ENCODE measurements at regions not wholly inside any gene's neighbourhood (a gene's known extent, or its start where the extent isn't known, plus 50 kb on each side); places are given as distances from the start of the nearest gene placed in this dataset.
"Not testable (repeated sequence)": the region's sequence is repeated elsewhere in the genome, so short reads cannot be mapped to it uniquely, and the experiment has no call there.

DNA sequence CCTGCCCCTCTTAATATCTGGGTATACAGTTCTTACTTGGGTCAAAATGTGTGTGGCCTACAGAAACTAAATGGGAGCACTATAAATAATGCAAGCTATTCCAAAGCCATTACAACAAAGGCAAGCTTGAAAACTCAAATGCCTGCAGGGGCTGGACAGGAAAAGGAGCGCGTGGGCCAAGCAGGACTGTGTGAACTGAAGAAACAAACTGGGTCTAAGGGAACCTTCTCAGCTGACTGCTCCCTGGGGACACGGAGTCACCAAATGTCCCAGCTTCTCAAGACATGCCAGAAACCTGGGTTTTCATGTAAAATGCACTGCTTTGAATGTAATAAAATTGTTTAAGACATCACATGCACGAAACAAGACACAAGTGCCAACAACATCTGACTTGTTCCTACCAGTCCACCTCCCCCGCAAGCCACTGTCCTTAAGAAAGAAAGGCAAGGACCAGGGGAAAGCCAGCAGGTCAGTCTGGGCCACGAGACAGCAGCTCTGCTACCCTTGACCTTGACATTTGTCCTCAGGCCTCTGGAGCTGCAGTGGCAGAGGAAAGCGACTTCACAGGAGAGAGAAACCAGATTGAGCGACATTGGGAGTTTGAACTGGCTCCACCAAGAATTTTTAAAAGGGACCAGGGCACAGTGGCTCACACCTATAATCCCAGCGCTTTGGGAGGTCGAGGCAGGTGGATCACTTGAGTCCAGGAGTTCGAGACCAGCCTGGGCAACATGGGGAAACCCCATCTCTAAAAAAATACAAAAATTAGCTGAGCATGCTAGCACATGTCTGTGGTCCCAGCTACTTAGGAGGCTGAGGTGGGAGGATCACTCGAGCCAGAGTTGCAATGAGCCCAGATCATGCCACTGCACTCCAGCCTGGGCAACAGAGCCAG lies 89.7 kb upstream of the SH3BP4 start:
- WGBS (ENCODE audit: insufficient coverage, insufficient replicate concordance, low lambda C conversion rate, missing lambda C conversion rate), result 26% methylated on average over 12 of the region's 12 CpGs
- CTCF ChIA-PET, result interaction anchor here (0.8 kb wide), 1 partner anchor 20 kb away, joined by 3 read pairs; no protein-coding TSS in a partner anchor
- no peak for TF ChIP-seq YBX1 (IDR thresholded peaks at IDR 0.05)
- TF ChIP-seq ZNF622 (IDR thresholded peaks at IDR 0.05), result no peak
- no peak for TF ChIP-seq SIN3A (IDR thresholded peaks at IDR 0.05; ENCODE audit: low read depth, low read length)
- TF ChIP-seq DPF2 (IDR thresholded peaks at IDR 0.05), result no peak
- no peak for TF ChIP-seq HDAC6 (IDR thresholded peaks at IDR 0.05; ENCODE audit: unreplicated experiment)
- Histone ChIP-seq H3K36me3 (ENCODE audit: control insufficient read depth in 2 of 2, insufficient read depth in 2 of 2, low read length in 1 of 2) (no peaks in the 10 kb centered on the region), H3K27me3 (replicated peaks in 1 of 2; ENCODE audit: control insufficient read depth in 2 of 2, insufficient read depth in 2 of 2, low read length in 1 of 2) (no peaks in the 10 kb centered on the region), H3K9ac (ENCODE audit: control insufficient read depth, insufficient read depth, low read length) (no peak overlapping the region), H3K27ac (ENCODE audit: control insufficient read depth, insufficient read depth) (no peak overlapping the region), H3K79me2 (ENCODE audit: control insufficient read depth, insufficient read depth, low read length) (no peaks in the 10 kb centered on the region), H4K20me1 (ENCODE audit: control insufficient read depth, insufficient read depth) (no peaks in the 10 kb centered on the region), H3K9me3 (replicated peaks; ENCODE audit: control insufficient read depth, insufficient read depth, low read length) (no peaks in the 10 kb centered on the region; the same call in 2 of the 3 replicates), H3K4me1 (ENCODE audit: control insufficient read depth, insufficient read depth, low read length) (no peaks in the 10 kb centered on the region), H3K4me2 (ENCODE audit: control insufficient read depth, insufficient read depth) (no peak overlapping the region), H3K4me3 (no peak overlapping the region), H2AFZ (ENCODE audit: control insufficient read depth, low read depth, low read length) (no peak overlapping the region)
- in situ Hi-C loops (cut with MboI) (no loop called here), intact Hi-C loops (cut with micrococcal nuclease; ENCODE audit: unreplicated experiment) (no loop called here)
- RAD21 ChIA-PET (ENCODE audit: unreplicated experiment), result no interaction called here
- POLR2A ChIA-PET, result no interaction called here
- DNase-seq (ENCODE audit: low read depth, low spot score) (no peak), FAIRE-seq (no peak), ATAC-seq (no peak)
- SMC1A ChIA-PET (ENCODE audit: uncharacterized antibody, unreplicated experiment), result no interaction called here
- BruUV-seq (replicated peaks), result no TSS peak

DNA sequence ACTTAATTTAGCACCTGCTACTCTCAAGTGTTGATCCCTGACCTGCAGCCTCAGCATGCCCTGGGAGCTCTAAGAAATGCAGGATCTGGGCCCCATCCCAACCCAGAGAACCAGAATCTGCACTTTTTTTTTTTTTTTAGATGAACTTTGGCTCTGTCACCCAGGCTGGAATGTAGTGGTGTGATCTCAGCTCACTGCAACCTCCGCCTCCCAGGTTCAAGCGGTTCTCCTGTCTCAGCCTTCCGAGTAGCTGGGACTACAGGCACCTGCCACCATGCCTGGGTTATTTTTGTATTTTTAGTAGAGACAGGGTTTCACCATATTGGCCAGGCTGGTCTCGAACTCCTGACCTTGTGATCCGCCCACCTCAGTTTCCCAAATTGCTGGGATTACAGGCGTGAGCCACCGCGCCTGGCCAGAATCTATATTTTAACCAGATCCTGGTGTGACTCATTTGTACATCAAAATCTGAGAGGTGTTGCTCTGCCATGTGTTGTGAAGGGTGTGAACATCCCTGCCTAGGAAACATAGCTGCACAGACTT lies 92.4 kb upstream of the SH3BP4 start:
- H3K9me3 ChIP-seq (replicated peaks; ENCODE audit: control insufficient read depth, insufficient read depth, low read length); H3K27ac ChIP-seq (ENCODE audit: control insufficient read depth, insufficient read depth); SMC1A ChIA-PET (ENCODE audit: uncharacterized antibody, unreplicated experiment); H4K20me1 ChIP-seq (ENCODE audit: control insufficient read depth, insufficient read depth); H3K4me3 ChIP-seq; H3K79me2 ChIP-seq (ENCODE audit: control insufficient read depth, insufficient read depth, low read length); H3K27me3 ChIP-seq (replicated peaks in 1 of 2; ENCODE audit: control insufficient read depth in 2 of 2, insufficient read depth in 2 of 2, low read length in 1 of 2); DNase-seq (ENCODE audit: low read depth, low spot score); H3K4me1 ChIP-seq (ENCODE audit: control insufficient read depth, insufficient read depth, low read length); intact Hi-C loops (cut with micrococcal nuclease; ENCODE audit: unreplicated experiment); FAIRE-seq; H3K9ac ChIP-seq (ENCODE audit: control insufficient read depth, insufficient read depth, low read length); RAD21 ChIA-PET (ENCODE audit: unreplicated experiment); H2AFZ ChIP-seq (ENCODE audit: control insufficient read depth, low read depth, low read length); H3K4me2 ChIP-seq (ENCODE audit: control insufficient read depth, insufficient read depth); H3K36me3 ChIP-seq (ENCODE audit: control insufficient read depth in 2 of 2, insufficient read depth in 2 of 2, low read length in 1 of 2); CTCF ChIA-PET; ATAC-seq; in situ Hi-C loops (cut with MboI); BruUV-seq (replicated peaks); POLR2A ChIA-PET: not testable (repeated sequence)
- 54% methylated on average over 8 of the region's 8 CpGs for WGBS (ENCODE audit: insufficient coverage, insufficient replicate concordance, low lambda C conversion rate, missing lambda C conversion rate)
